Fibroblast of peridontal ligament (primary cell): ENCODE measurements at regions not wholly inside any gene's neighbourhood (a gene's known extent, or its start where the extent isn't known, plus 50 kb on each side); places are given as distances from the start of the nearest gene placed in this dataset.
"Not testable (repeated sequence)": the region's sequence is repeated elsewhere in the genome, so short reads cannot be mapped to it uniquely, and the experiment has no call there.

ENCODE experiments used
- DNase-seq: peaks from one replicate; pipeline ENCODE4 v3.0.0-alpha.2; 2010; ENCODE audit errors: extremely low read depth

GRCh38 chr2:52474091-52474490 lies 1293.5 kb upstream of the CHAC2 start:
- DNase-seq: no peak

GRCh38 chr2:52473526-52473925 lies 1294.1 kb upstream of the CHAC2 start:
- DNase-seq: no peak

GRCh38 chr2:52470457-52470856 lies 1297.1 kb upstream of the CHAC2 start:
- not testable (repeated sequence) for DNase-seq

GRCh38 chr2:52467189-52467588 lies 1300.4 kb upstream of the CHAC2 start:
- no peak for DNase-seq

- peak; percentile 49 for DNase-seq
These were observed 1302.3 kb upstream of the CHAC2 start for GRCh38 chr2:52465287-52465686.

- DNase-seq: no peak
These were observed 1304.1 kb upstream of the CHAC2 start for GRCh38 chr2:52463457-52463856.

- DNase-seq: no peak
These were observed 1310.8 kb upstream of the CHAC2 start for GRCh38 chr2:52456561-52457377.

- DNase-seq: no peak
These were observed 1312.6 kb upstream of the CHAC2 start for GRCh38 chr2:52454962-52455361.

- no peak for DNase-seq
These were observed 1315.4 kb upstream of the CHAC2 start for GRCh38 chr2:52452201-52452600.

- no peak for DNase-seq
These were observed 1321.9 kb upstream of the CHAC2 start for GRCh38 chr2:52445686-52446085.

- DNase-seq: no peak
These were observed 1336.2 kb upstream of the CHAC2 start for GRCh38 chr2:52431352-52431760.

- peak; percentile 65 for DNase-seq
These were observed 1337.9 kb upstream of the CHAC2 start for GRCh38 chr2:52429740-52430139.

GRCh38 chr2:52429171-52429570 lies 1338.4 kb upstream of the CHAC2 start:
- DNase-seq: no peak

- no peak for DNase-seq
These were observed 1339.4 kb upstream of the CHAC2 start for GRCh38 chr2:52428224-52428623.

GRCh38 chr2:52423655-52424054 lies 1343.9 kb upstream of the CHAC2 start:
- no peak for DNase-seq

- DNase-seq: peak; percentile 58
These were observed 1344.5 kb upstream of the CHAC2 start for GRCh38 chr2:52423111-52423510.

- DNase-seq: no peak
These were observed 1351.3 kb upstream of the CHAC2 start for GRCh38 chr2:52416340-52416739.

- peak; percentile 62 for DNase-seq
These were observed 1352.9 kb upstream of the CHAC2 start for GRCh38 chr2:52414561-52415295.

- DNase-seq: not testable (repeated sequence)
These were observed 1358.1 kb upstream of the CHAC2 start for GRCh38 chr2:52409308-52410118.

GRCh38 chr2:52405980-52406379 lies 1361.6 kb upstream of the CHAC2 start:
- DNase-seq: peak; percentile 40

GRCh38 chr2:52404866-52405265 lies 1362.7 kb upstream of the CHAC2 start:
- peak; percentile 70 for DNase-seq

- DNase-seq: no peak
These were observed 1363.6 kb upstream of the CHAC2 start for GRCh38 chr2:52404046-52404445.
